ENCODE measurements at regions not wholly inside any gene's neighbourhood (a gene's known extent, or its start where the extent isn't known, plus 50 kb on each side); places are given as distances from the start of the nearest gene placed in this dataset.

GRCh38 chr17:12509801-12510200 lies 155.9 kb upstream of the MYOCD start:
- no peak overlapping the region for H3K4me3 ChIP-seq
- TF ChIP-seq CTCF (IDR thresholded peaks at IDR 0.05): no peak
- TF ChIP-seq POLR2A (IDR thresholded peaks at IDR 0.05): no peak
- no peak for TF ChIP-seq POLR2AphosphoS5 (IDR thresholded peaks at IDR 0.05; ENCODE audit: insufficient read depth in 1 of 2, low read depth in 1 of 2)
- no peaks in the 10 kb centered on the region for H3K9me3 ChIP-seq
- H3K27ac ChIP-seq: no peak overlapping the region
- H3K27me3 ChIP-seq: no peaks in the 10 kb centered on the region
- H3K36me3 ChIP-seq: no peaks in the 10 kb centered on the region
- no peaks in the 10 kb centered on the region for H3K4me1 ChIP-seq
- no peak for DNase-seq (ENCODE audit: extremely low spot score in 2 of 2)
- intact Hi-C loops (cut with DNase I): no loop called here

- TF ChIP-seq POLR2A (IDR thresholded peaks at IDR 0.05): no peak
- TF ChIP-seq CTCF (IDR thresholded peaks at IDR 0.05): no peak
- TF ChIP-seq POLR2AphosphoS5 (IDR thresholded peaks at IDR 0.05; ENCODE audit: insufficient read depth in 1 of 2, low read depth in 1 of 2): no peak
- Histone ChIP-seq H3K4me3 (no peak overlapping the region), H3K27me3 (no peaks in the 10 kb centered on the region), H3K9me3 (no peaks in the 10 kb centered on the region), H3K36me3 (no peaks in the 10 kb centered on the region), H3K4me1 (no peaks in the 10 kb centered on the region), H3K27ac (peak overlapping the region; percentile 58)
- intact Hi-C loops (cut with DNase I): no loop called here
- no peak for DNase-seq (ENCODE audit: extremely low spot score in 2 of 2)
Observed at GRCh38 chr17:12510535-12510934, 155.2 kb upstream of the MYOCD start.

- no peaks in the 10 kb centered on the region for H3K27me3 ChIP-seq
- no peak overlapping the region for H3K27ac ChIP-seq
- H3K36me3 ChIP-seq: no peaks in the 10 kb centered on the region
- H3K4me1 ChIP-seq: no peaks in the 10 kb centered on the region
- H3K4me3 ChIP-seq: no peak overlapping the region
- TF ChIP-seq POLR2A (IDR thresholded peaks at IDR 0.05): no peak
- TF ChIP-seq CTCF (IDR thresholded peaks at IDR 0.05): no peak
- TF ChIP-seq POLR2AphosphoS5 (IDR thresholded peaks at IDR 0.05; ENCODE audit: insufficient read depth in 1 of 2, low read depth in 1 of 2): no peak
- no peak for DNase-seq (ENCODE audit: extremely low spot score in 2 of 2)
- intact Hi-C loops (cut with DNase I): no loop called here
- no peaks in the 10 kb centered on the region for H3K9me3 ChIP-seq
Observed at GRCh38 chr17:12512694-12513355, 152.9 kb upstream of the MYOCD start.

DNA sequence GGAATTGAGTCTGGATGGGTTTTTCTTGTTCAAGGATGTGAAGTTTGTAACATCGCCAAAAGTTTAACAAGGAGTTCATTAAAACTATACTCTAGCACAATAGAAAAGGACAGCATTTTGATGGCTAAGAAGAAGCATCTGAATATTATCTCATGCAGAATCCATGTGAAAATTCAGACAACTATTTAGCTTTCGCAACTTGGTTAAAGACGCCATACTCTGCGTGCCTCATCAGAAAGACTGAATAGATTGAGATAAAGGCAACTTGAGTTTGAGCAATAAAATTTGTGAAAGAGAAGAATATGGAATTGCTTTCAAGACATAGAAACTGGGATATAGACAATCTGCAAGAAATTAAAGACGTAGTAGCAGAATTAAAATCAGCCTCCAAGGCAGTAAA lies 151.1 kb upstream of the MYOCD start:
- Histone ChIP-seq H3K4me3 (no peak overlapping the region), H3K27me3 (no peaks in the 10 kb centered on the region), H3K4me1 (no peaks in the 10 kb centered on the region), H3K27ac (no peak overlapping the region), H3K36me3 (no peaks in the 10 kb centered on the region), H3K9me3 (no peaks in the 10 kb centered on the region)
- TF ChIP-seq CTCF (IDR thresholded peaks at IDR 0.05): no peak
- TF ChIP-seq POLR2A (IDR thresholded peaks at IDR 0.05): no peak
- no peak for TF ChIP-seq POLR2AphosphoS5 (IDR thresholded peaks at IDR 0.05; ENCODE audit: insufficient read depth in 1 of 2, low read depth in 1 of 2)
- no peak for DNase-seq (ENCODE audit: extremely low spot score in 2 of 2)
- intact Hi-C loops (cut with DNase I): no loop called here

- no peak overlapping the region for H3K27ac ChIP-seq
- DNase-seq (ENCODE audit: extremely low spot score in 2 of 2): no peak
- H3K27me3 ChIP-seq: no peaks in the 10 kb centered on the region
- intact Hi-C loops (cut with DNase I): no loop called here
- TF ChIP-seq CTCF (IDR thresholded peaks at IDR 0.05) (no peak), POLR2A (IDR thresholded peaks at IDR 0.05) (no peak), POLR2AphosphoS5 (IDR thresholded peaks at IDR 0.05; ENCODE audit: insufficient read depth in 1 of 2, low read depth in 1 of 2) (no peak)
- no peak overlapping the region for H3K4me3 ChIP-seq
- peaks cover 6% of the 10 kb centered on the region for H3K4me1 ChIP-seq
- no peaks in the 10 kb centered on the region for H3K9me3 ChIP-seq
- no peaks in the 10 kb centered on the region for H3K36me3 ChIP-seq
Observed at GRCh38 chr17:12519956-12520594, 145.6 kb upstream of the MYOCD start.
